ENCODE measurements at regions not wholly inside any gene's neighbourhood (a gene's known extent, or its start where the extent isn't known, plus 50 kb on each side); places are given as distances from the start of the nearest gene placed in this dataset.

- no peak for TF ChIP-seq FOXM1 (IDR thresholded peaks at IDR 0.05; ENCODE audit: borderline replicate concordance)
- no peak for TF ChIP-seq FOXK2 (IDR thresholded peaks at IDR 0.05)
- TF ChIP-seq TARDBP (IDR thresholded peaks at IDR 0.05) = no peak
- no peak for TF ChIP-seq BHLHE40 (IDR thresholded peaks at IDR 0.05; ENCODE audit: borderline replicate concordance)
- no peak for TF ChIP-seq SUZ12 (IDR thresholded peaks at IDR 0.05)
- no peak for TF ChIP-seq FOXA1 (IDR thresholded peaks at IDR 0.05)
These were observed 142.7 kb upstream of the SULF2 start for GRCh38 chr20:47927944-47928343.

Measured in HEK293T (cell line).